MM.1S (cell line): ENCODE measurements at regions not wholly inside any gene's neighbourhood (a gene's known extent, or its start where the extent isn't known, plus 50 kb on each side); places are given as distances from the start of the nearest gene placed in this dataset.

Experiments
- DNase-seq: peaks from one replicate; pipeline ENCODE4 v3.0.0-alpha.2; 2015
- H2AFZ ChIP-seq: fragments of 300-600 bp; sonication (generic); 2 replicates; pipeline ENCODE4 v1.6.0; 2016; ENCODE audit warnings: antibody characterized with exemption, low read length
- H3F3A ChIP-seq: fragments of 300-600 bp; sonication (generic); 2 replicates; pipeline ENCODE4 v1.6.1; 2016; ENCODE audit warnings: mild to moderate bottlenecking, antibody characterized with exemption, low read length, moderate library complexity, mixed read lengths; ENCODE audit not compliant: insufficient read depth
- H3K27ac ChIP-seq: fragments of 300-600 bp; sonication (generic); 2 replicates; pipeline ENCODE4 v1.5.1; 2016; ENCODE audit warnings: mild to moderate bottlenecking, low read length
- H3K27me3 ChIP-seq: fragments of 300-600 bp; sonication (generic); replicated peaks from 2 replicates; pipeline ENCODE4 v1.6.0; 2016; ENCODE audit warnings: low read length; ENCODE audit not compliant: insufficient read depth
- H3K36me3 ChIP-seq: fragments of 300-600 bp; sonication (generic); replicated peaks from 2 replicates; pipeline ENCODE4 v1.6.1; 2016; ENCODE audit warnings: mild to moderate bottlenecking, low read length, mixed read lengths; ENCODE audit not compliant: insufficient read depth
- H3K4me1 ChIP-seq: fragments of 300-600 bp; sonication (generic); 2 replicates; pipeline ENCODE4 v1.6.1; 2016; ENCODE audit warnings: low read length, mixed read lengths
- H3K4me2 ChIP-seq: fragments of 300-600 bp; sonication (generic); 2 replicates; pipeline ENCODE4 v1.6.0; 2016; ENCODE audit warnings: low read depth, low read length
- H3K4me3 ChIP-seq: fragments of 300-600 bp; sonication (generic); 2 replicates; pipeline ENCODE4 v1.5.1; 2016; ENCODE audit warnings: low read length, mixed read lengths
- H3K79me2 ChIP-seq: fragments of 300-600 bp; sonication (generic); 2 replicates; pipeline ENCODE4 v1.6.1; 2016; ENCODE audit warnings: mixed run types, low read length, mixed read lengths
- H3K9ac ChIP-seq: fragments of 300-600 bp; sonication (generic); 2 replicates; pipeline ENCODE4 v1.6.1; 2016; ENCODE audit warnings: low read length, mixed read lengths
- H3K9me2 ChIP-seq: fragments of 300-600 bp; sonication (generic); replicated peaks from 2 replicates; pipeline ENCODE4 v1.6.1; 2016; ENCODE audit warnings: mild to moderate bottlenecking, low read length, mixed read lengths; ENCODE audit not compliant: insufficient read depth
- H3K9me3 ChIP-seq: fragments of 300-600 bp; sonication (generic); replicated peaks from 2 replicates; pipeline ENCODE4 v1.6.1; 2016; ENCODE audit warnings: mild to moderate bottlenecking, low read length, mixed read lengths; ENCODE audit not compliant: insufficient read depth
- H4K20me1 ChIP-seq: fragments of 300-600 bp; sonication (generic); 2 replicates; pipeline ENCODE4 v1.6.1; 2016; ENCODE audit warnings: mild to moderate bottlenecking, low read length, moderate library complexity, mixed read lengths; ENCODE audit not compliant: insufficient read depth
- EZH2 ChIP-seq: fragments of 300-600 bp; sonication (generic); optimal IDR thresholded peaks from 2 replicates; pipeline ENCODE3; 2017; ENCODE audit warnings: low read depth, mild to moderate bottlenecking, antibody characterized with exemption, low read length, mixed read lengths
- EZH2phosphoT487 ChIP-seq: fragments of 300-600 bp; sonication (generic); IDR thresholded peaks from 2 replicates; pipeline ENCODE4 v1.6.1; 2018; ENCODE audit warnings: antibody characterized with exemption, low read length
- TF ChIP-seq, protein P1 (sequence below): fragments of 300-600 bp; sonication (generic); IDR thresholded peaks from 2 replicates; pipeline ENCODE4 v1.5.1; 2016; ENCODE audit warnings: antibody characterized with exemption, low read length, mixed read lengths

DNA sequence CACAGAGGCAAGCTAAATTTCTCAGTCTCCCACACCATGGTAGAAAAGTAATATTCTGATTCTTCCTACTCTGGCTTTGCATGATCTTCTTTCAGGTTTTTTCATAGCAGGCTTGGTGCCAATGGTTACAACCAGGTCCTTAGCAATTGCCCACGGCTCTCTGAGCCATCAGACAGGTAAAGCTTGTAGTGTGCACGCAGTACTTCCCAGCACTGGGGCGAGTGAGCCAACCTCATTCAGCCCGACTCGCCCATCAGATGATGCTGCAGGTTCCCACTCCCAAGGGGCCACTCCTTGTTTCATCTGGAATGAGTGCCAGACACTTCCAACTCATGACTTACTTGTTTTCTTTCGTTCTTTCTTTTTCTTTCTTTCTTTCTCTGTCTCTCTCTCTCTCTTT is 78.3 kb downstream of the PERP start:
- Histone ChIP-seq H3K27me3 (no peaks in the 10 kb centered on the region), H3K79me2 (no peaks in the 10 kb centered on the region), H3K4me3 (no peak overlapping the region), H3K36me3 (no peaks in the 10 kb centered on the region), H3K27ac (no peak overlapping the region), H3F3A (no peaks in the 10 kb centered on the region), H3K9me3 (no peaks in the 10 kb centered on the region), H3K4me2 (no peak overlapping the region), H3K4me1 (no peaks in the 10 kb centered on the region), H3K9ac (no peak overlapping the region), H2AFZ (no peak overlapping the region), H4K20me1 (no peaks in the 10 kb centered on the region), H3K9me2 (no peaks in the 10 kb centered on the region)
- TF ChIP-seq EZH2: no peak
- TF ChIP-seq EZH2phosphoT487: no peak
- TF ChIP-seq, protein P1, sequence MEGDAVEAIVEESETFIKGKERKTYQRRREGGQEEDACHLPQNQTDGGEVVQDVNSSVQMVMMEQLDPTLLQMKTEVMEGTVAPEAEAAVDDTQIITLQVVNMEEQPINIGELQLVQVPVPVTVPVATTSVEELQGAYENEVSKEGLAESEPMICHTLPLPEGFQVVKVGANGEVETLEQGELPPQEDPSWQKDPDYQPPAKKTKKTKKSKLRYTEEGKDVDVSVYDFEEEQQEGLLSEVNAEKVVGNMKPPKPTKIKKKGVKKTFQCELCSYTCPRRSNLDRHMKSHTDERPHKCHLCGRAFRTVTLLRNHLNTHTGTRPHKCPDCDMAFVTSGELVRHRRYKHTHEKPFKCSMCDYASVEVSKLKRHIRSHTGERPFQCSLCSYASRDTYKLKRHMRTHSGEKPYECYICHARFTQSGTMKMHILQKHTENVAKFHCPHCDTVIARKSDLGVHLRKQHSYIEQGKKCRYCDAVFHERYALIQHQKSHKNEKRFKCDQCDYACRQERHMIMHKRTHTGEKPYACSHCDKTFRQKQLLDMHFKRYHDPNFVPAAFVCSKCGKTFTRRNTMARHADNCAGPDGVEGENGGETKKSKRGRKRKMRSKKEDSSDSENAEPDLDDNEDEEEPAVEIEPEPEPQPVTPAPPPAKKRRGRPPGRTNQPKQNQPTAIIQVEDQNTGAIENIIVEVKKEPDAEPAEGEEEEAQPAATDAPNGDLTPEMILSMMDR: no peak
- DNase-seq: no peak

DNA sequence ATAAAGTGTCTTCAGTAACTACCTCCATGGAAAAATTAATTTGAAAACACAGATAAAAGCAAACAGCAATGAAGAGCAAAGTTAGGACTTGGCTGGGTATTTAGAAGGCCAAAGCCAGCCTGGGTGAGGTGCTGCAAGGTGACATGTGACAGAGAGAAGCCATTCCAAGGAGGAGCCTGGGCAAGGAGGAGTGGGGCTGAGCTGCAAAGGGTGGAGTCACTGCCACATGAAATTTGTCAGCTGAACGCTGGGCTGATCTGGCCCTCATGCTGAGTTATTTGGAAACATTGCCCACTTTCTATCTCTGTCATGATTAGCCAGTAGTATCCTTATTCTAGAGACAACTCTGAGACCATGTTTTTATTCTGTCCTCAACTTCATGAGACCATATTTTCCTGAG is 76.3 kb downstream of the PERP start:
- Histone ChIP-seq H3K9me2 (no peaks in the 10 kb centered on the region), H2AFZ (no peak overlapping the region), H3K9me3 (no peaks in the 10 kb centered on the region), H3F3A (no peaks in the 10 kb centered on the region), H3K4me2 (no peak overlapping the region), H3K79me2 (no peaks in the 10 kb centered on the region), H3K27ac (no peak overlapping the region), H3K4me1 (no peaks in the 10 kb centered on the region), H4K20me1 (no peaks in the 10 kb centered on the region), H3K27me3 (no peaks in the 10 kb centered on the region), H3K9ac (no peak overlapping the region), H3K4me3 (no peak overlapping the region), H3K36me3 (no peaks in the 10 kb centered on the region)
- no peak for TF ChIP-seq EZH2phosphoT487
- no peak for TF ChIP-seq EZH2
- TF ChIP-seq, protein P1: no peak
- DNase-seq: no peak

DNA sequence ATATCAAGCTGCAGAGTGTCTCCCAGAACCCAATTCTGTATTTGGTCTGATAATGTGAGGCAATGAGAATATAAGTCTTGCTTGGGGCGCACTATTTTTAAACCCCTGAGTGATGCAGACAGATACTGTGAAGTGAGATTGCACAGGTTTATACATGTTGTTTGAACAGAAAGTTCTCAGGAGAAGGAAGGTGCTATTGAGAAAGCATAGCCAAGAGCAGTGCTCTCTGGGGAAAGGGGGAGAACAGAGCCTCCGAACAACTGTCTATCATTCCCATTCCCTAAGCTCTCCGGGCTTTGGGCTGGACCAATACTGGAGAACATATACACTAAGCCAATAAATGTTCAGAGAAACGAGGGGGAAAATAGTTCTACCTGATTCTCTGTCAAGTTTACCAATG is 75.8 kb downstream of the PERP start:
- no peak overlapping the region for H3K27ac ChIP-seq

More for the DNA sequence above, 75.8 kb downstream of the PERP start:
- no peaks in the 10 kb centered on the region for H3K9me3 ChIP-seq
- no peaks in the 10 kb centered on the region for H3K4me1 ChIP-seq
- H3K27me3 ChIP-seq: no peaks in the 10 kb centered on the region
- H3F3A ChIP-seq: no peaks in the 10 kb centered on the region
- no peak overlapping the region for H3K9ac ChIP-seq
- no peak for TF ChIP-seq EZH2phosphoT487
- TF ChIP-seq, protein P1: no peak
- H4K20me1 ChIP-seq: no peaks in the 10 kb centered on the region
- DNase-seq: no peak
- H3K36me3 ChIP-seq: no peaks in the 10 kb centered on the region
- H3K9me2 ChIP-seq: no peaks in the 10 kb centered on the region
- no peak overlapping the region for H3K4me2 ChIP-seq
- no peak overlapping the region for H3K4me3 ChIP-seq
- no peak overlapping the region for H2AFZ ChIP-seq
- no peaks in the 10 kb centered on the region for H3K79me2 ChIP-seq
